IMR-90 (cell line): ENCODE measurements at regions not wholly inside any gene's neighbourhood (a gene's known extent, or its start where the extent isn't known, plus 50 kb on each side); places are given as distances from the start of the nearest gene placed in this dataset.

Source experiments
- ATAC-seq: fragments of 200-7000 bp; cut with Tn5 transposase; 2 replicates; pipeline ENCODE4 v1.9.1; 2020; ENCODE audit warnings: low read depth, mild to moderate bottlenecking, moderate library complexity
- BruUV-seq: library from RNA; stranded (reverse); fragments of 400-500 nt; replicated peaks from 2 replicates; lab custom pipeline; 2021; lab: Mats Ljungman, UMichigan
- CTCF ChIA-PET: fragments of 300-600 bp; formaldehyde crosslinking; extraction: SDS; loops from one replicate; lab custom pipeline; 2021; ENCODE audit warnings: antibody characterized with exemption; lab: Yijun Ruan, JAX
- POLR2A ChIA-PET: fragments of 300-600 bp; sonication (Branson Sonifier 250); formaldehyde crosslinking; loops from one replicate; lab custom pipeline; 2022; ENCODE audit warnings: antibody characterized with exemption; ENCODE audit not compliant: unreplicated experiment; lab: Charles Lee
- DNase-seq: peaks from one replicate; pipeline ENCODE4 v3.0.0; 2013
- H2AFZ ChIP-seq: replicated peaks from 2 replicates; pipeline ENCODE3; 2013; ENCODE audit warnings: low read length, mild to moderate bottlenecking; ENCODE audit not compliant: poor library complexity
- H2AK5ac ChIP-seq: 2 replicates; pipeline ENCODE4 v1.6.1; 2013; ENCODE audit warnings: low read depth, low read length, inconsistent platforms
- H2AK9ac ChIP-seq: replicated peaks from 2 replicates; pipeline ENCODE3; 2013; ENCODE audit warnings: mild to moderate bottlenecking, low read depth, low read length, moderate library complexity; ENCODE audit not compliant: poor library complexity
- H2BK120ac ChIP-seq: 2 replicates; pipeline ENCODE4 v1.6.1; 2013; ENCODE audit warnings: low read depth, low read length, inconsistent platforms
- H2BK15ac ChIP-seq: 3 replicates; pipeline ENCODE4 v1.6.1; 2013; ENCODE audit warnings: low read depth, low read length, inconsistent platforms
- H2BK20ac ChIP-seq: 2 replicates; pipeline ENCODE4 v1.6.1; 2013; ENCODE audit warnings: low read depth, mild to moderate bottlenecking, inconsistent platforms, low read length, moderate library complexity
- H2BK5ac ChIP-seq: 2 replicates; pipeline ENCODE4 v1.6.1; 2013; ENCODE audit warnings: mild to moderate bottlenecking, low read depth, low read length, inconsistent platforms; ENCODE audit not compliant: poor library complexity, severe bottlenecking
- H3K14ac ChIP-seq: replicated peaks from 2 replicates; pipeline ENCODE4 v1.6.1; 2013; ENCODE audit warnings: low read depth, low read length, inconsistent platforms
- H3K18ac ChIP-seq: 2 replicates; pipeline ENCODE4 v1.6.1; 2013; ENCODE audit warnings: low read depth, low read length, control low read depth
- H3K23ac ChIP-seq: 2 replicates; pipeline ENCODE4 v1.6.1; 2013; ENCODE audit warnings: low read depth, low read length, inconsistent platforms
- H3K27ac ChIP-seq: 2 replicates; pipeline ENCODE4 v1.5.1; 2013; ENCODE audit warnings: mild to moderate bottlenecking, control low read depth, low read length; ENCODE audit not compliant: insufficient read depth
- H3K27me3 ChIP-seq: 2 replicates; pipeline ENCODE4 v1.6.1; 2013; ENCODE audit warnings: low read length; ENCODE audit not compliant: control insufficient read depth, insufficient read depth
- H3K36me3 ChIP-seq: 2 replicates; pipeline ENCODE4 v1.6.1; 2013; ENCODE audit warnings: low read length, mixed read lengths; ENCODE audit not compliant: control insufficient read depth, insufficient read depth
- H3K4ac ChIP-seq: 2 replicates; pipeline ENCODE4 v1.6.1; 2013; ENCODE audit warnings: low read depth, low read length, inconsistent platforms
- H3K4me1 ChIP-seq: 2 replicates; pipeline ENCODE4 v1.6.1; 2013; ENCODE audit warnings: low read length, mixed read lengths; ENCODE audit not compliant: control insufficient read depth, insufficient read depth
- H3K4me2 ChIP-seq: 2 replicates; pipeline ENCODE4 v1.6.1; 2013; ENCODE audit warnings: low read depth, mild to moderate bottlenecking, control low read depth, low read length, moderate library complexity
- H3K4me3 ChIP-seq: 2 replicates; pipeline ENCODE4 v1.5.1; 2013; ENCODE audit warnings: low read depth, mild to moderate bottlenecking, control low read depth, low read length, moderate library complexity; ENCODE audit not compliant: insufficient read depth
- H3K56ac ChIP-seq: 2 replicates; pipeline ENCODE4 v1.6.1; 2013; ENCODE audit warnings: low read length, inconsistent platforms; ENCODE audit not compliant: insufficient read depth; ENCODE audit errors: extremely low read depth
- H3K79me1 ChIP-seq, 2 experiments: 2 replicates each; pipeline ENCODE4 v1.6.1; 2013; ENCODE audit warnings: low read length in 2 of 2, inconsistent platforms in 1 of 2, low read depth in 1 of 2
- H3K9ac ChIP-seq: 2 replicates; pipeline ENCODE4 v1.6.1; 2013; ENCODE audit warnings: low read depth, low read length, control low read depth
- H3K9me1 ChIP-seq: 2 replicates; pipeline ENCODE4 v1.6.1; 2013; ENCODE audit warnings: low read length, inconsistent platforms; ENCODE audit not compliant: insufficient read depth
- H3K9me3 ChIP-seq: 2 replicates; pipeline ENCODE4 v1.6.1; 2013; ENCODE audit warnings: low read length; ENCODE audit not compliant: control insufficient read depth, insufficient read depth
- H4K20me1 ChIP-seq: 2 replicates; pipeline ENCODE4 v1.6.1; 2013; ENCODE audit warnings: low read length, inconsistent platforms; ENCODE audit not compliant: insufficient read depth
- H4K5ac ChIP-seq: 2 replicates; pipeline ENCODE4 v1.6.1; 2013; ENCODE audit warnings: mild to moderate bottlenecking, low read depth, low read length, control low read depth
- H4K8ac ChIP-seq, 2 experiments: 2 replicates each; pipeline ENCODE4 v1.6.1; 2013; ENCODE audit warnings: low read depth in 2 of 2, low read length in 2 of 2, control low read depth in 1 of 2, inconsistent platforms in 1 of 2
- H4K91ac ChIP-seq: 2 replicates; pipeline ENCODE4 v1.6.1; 2013; ENCODE audit warnings: low read depth, low read length, inconsistent platforms; ENCODE audit not compliant: insufficient read depth
- MAFK ChIP-seq: IDR thresholded peaks from 2 replicates; pipeline ENCODE4 v1.6.1; 2012; ENCODE audit warnings: low read depth, low read length, improper control_type of control experiment
- NFE2L2 ChIP-seq: fragments of 150-350 bp; IDR thresholded peaks from 2 replicates; pipeline ENCODE4 v1.6.1; 2016; ENCODE audit warnings: low read depth, mild to moderate bottlenecking, low read length
- RAD21 ChIP-seq: IDR thresholded peaks from 2 replicates; pipeline ENCODE4 v1.6.1; 2012; ENCODE audit warnings: low read length, improper control_type of control experiment
- RCOR1 ChIP-seq: IDR thresholded peaks from 2 replicates; pipeline ENCODE4 v1.6.1; 2012; ENCODE audit warnings: mild to moderate bottlenecking, low read length, improper control_type of control experiment; ENCODE audit not compliant: insufficient replicate concordance
- SMC3 ChIP-seq: fragments of 150-350 bp; IDR thresholded peaks from 2 replicates; pipeline ENCODE4 v1.6.1; 2016; ENCODE audit warnings: low read depth, mild to moderate bottlenecking, antibody characterized with exemption, low read length, moderate library complexity
- WGBS, 2 experiments: methylation state at CpG; one replicate each; pipeline versions ENCODE4 v1.1.5 to v1.1.7; 2013; ENCODE audit warnings: missing lambda C conversion rate in 2 of 2; ENCODE audit not compliant: insufficient read length in 1 of 2; ENCODE audit errors: extremely low coverage in 2 of 2; 5-methylcytosine and 5-hydroxymethylcytosine counted together
- dilution Hi-C: fragments of 300-500 bp; cut with HindIII; formaldehyde crosslinking; loops from one replicate; pipeline ENCODE4 v1.14.3; 2018; ENCODE audit warnings: low sequenced_read_pairs; ENCODE audit not compliant: unreplicated experiment
- in situ Hi-C: fragments of 300-500 bp; cut with MboI; formaldehyde crosslinking; loops from 3 replicates; pipeline ENCODE4 v1.14.3; 2019; ENCODE audit warnings: low sequenced_read_pairs, inconsistent platforms, mixed read lengths
- intact Hi-C: fragments of 100-400 bp; cut with micrococcal nuclease; formaldehyde crosslinking; loops from 2 replicates; pipeline ENCODE4 v1.10.0; 2022
- TF ChIP-seq, protein P1 (sequence below): fragments of 150-350 bp; IDR thresholded peaks from 2 replicates; pipeline ENCODE4 v1.6.1; 2017; ENCODE audit warnings: mild to moderate bottlenecking, antibody characterized with exemption, low read length, low read depth
- TF ChIP-seq, protein P2 (sequence below): conservative IDR thresholded peaks from 2 replicates; pipeline ENCODE4 v1.5.1; 2012; ENCODE audit warnings: mild to moderate bottlenecking, low read depth, low read length, improper control_type of control experiment
- TF ChIP-seq, protein P3 (sequence below): fragments of 150-350 bp; IDR thresholded peaks from 2 replicates; pipeline ENCODE4 v1.6.1; 2016; ENCODE audit warnings: low read depth, mild to moderate bottlenecking, low read length, moderate library complexity, borderline replicate concordance

DNA sequence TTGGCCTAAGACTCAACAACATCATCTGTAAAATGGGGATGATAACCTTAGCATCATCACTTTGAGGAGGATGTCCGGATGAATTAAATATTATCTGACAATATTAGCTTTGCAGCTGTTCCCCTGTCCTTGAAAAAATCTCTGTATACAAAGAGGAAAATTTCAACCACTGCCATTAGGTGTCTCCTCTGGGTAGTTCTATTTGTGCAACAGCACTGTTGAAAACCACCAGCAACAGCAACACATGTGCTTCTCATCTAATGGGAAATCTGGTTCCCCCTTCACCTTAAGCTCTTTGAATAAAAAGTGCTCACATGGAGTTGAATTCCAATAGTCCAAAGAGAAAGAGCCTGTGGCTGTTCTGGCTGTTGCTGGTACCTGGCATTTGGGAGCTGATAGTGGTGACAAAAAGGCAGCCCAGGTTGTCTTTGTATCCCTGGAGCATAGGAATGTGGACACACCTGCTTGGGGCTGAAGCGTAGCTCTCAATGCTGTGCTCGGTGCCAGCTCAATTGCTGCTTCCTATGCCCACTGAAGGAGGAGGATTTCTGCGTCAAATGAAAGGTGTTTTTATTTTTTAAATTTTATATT, 322.1 kb upstream of the MSX2 start:
- Histone ChIP-seq H3K36me3 (no peaks in the 10 kb centered on the region), H3K79me1 (no peaks in the 10 kb centered on the region), H3K27ac (no peak overlapping the region), H3K56ac (no peak overlapping the region), H3K23ac (no peak overlapping the region), H4K91ac (no peak overlapping the region), H2BK5ac (no peak overlapping the region), H3K4me3 (no peak overlapping the region), H2AFZ (no peak overlapping the region), H2BK120ac (no peak overlapping the region), H3K4me1 (no peaks in the 10 kb centered on the region), H3K4ac (no peak overlapping the region), H3K9me1 (no peaks in the 10 kb centered on the region), H3K9me3 (no peaks in the 10 kb centered on the region), H4K5ac (no peak overlapping the region), H2AK9ac (no peak overlapping the region), H3K18ac (no peak overlapping the region), H3K27me3 (peaks cover 26% of the 10 kb centered on the region), H3K9ac (no peak overlapping the region), H2AK5ac (no peak overlapping the region), H3K4me2 (no peak overlapping the region), H2BK20ac (no peak overlapping the region), H2BK15ac (no peak overlapping the region), H3K14ac (no peak overlapping the region), H4K8ac (no peak overlapping the region), H4K20me1 (no peaks in the 10 kb centered on the region)
- ATAC-seq (no peak), DNase-seq (no peak)
- dilution Hi-C loops, result no loop called here
- ChIA-PET CTCF (interaction anchor here (0.6 to 1.9 kb wide), 3 partner anchors 9 to 19 kb away, joined by 3 to 7 read pairs (median 3); no protein-coding TSS in a partner anchor), POLR2A (no interaction called here)
- no CpG with 5 or more reads among the region's 4 CpGs for WGBS, 2 experiments
- intact Hi-C loops, result no loop called here
- TF ChIP-seq, protein P1, sequence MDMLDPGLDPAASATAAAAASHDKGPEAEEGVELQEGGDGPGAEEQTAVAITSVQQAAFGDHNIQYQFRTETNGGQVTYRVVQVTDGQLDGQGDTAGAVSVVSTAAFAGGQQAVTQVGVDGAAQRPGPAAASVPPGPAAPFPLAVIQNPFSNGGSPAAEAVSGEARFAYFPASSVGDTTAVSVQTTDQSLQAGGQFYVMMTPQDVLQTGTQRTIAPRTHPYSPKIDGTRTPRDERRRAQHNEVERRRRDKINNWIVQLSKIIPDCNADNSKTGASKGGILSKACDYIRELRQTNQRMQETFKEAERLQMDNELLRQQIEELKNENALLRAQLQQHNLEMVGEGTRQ, result no peak
- TF ChIP-seq, protein P2, sequence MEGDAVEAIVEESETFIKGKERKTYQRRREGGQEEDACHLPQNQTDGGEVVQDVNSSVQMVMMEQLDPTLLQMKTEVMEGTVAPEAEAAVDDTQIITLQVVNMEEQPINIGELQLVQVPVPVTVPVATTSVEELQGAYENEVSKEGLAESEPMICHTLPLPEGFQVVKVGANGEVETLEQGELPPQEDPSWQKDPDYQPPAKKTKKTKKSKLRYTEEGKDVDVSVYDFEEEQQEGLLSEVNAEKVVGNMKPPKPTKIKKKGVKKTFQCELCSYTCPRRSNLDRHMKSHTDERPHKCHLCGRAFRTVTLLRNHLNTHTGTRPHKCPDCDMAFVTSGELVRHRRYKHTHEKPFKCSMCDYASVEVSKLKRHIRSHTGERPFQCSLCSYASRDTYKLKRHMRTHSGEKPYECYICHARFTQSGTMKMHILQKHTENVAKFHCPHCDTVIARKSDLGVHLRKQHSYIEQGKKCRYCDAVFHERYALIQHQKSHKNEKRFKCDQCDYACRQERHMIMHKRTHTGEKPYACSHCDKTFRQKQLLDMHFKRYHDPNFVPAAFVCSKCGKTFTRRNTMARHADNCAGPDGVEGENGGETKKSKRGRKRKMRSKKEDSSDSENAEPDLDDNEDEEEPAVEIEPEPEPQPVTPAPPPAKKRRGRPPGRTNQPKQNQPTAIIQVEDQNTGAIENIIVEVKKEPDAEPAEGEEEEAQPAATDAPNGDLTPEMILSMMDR, result no peak
- TF ChIP-seq MAFK (no peak), RAD21 (no peak), SMC3 (no peak), RCOR1 (no peak), NFE2L2 (no peak)
- TF ChIP-seq, protein P3, sequence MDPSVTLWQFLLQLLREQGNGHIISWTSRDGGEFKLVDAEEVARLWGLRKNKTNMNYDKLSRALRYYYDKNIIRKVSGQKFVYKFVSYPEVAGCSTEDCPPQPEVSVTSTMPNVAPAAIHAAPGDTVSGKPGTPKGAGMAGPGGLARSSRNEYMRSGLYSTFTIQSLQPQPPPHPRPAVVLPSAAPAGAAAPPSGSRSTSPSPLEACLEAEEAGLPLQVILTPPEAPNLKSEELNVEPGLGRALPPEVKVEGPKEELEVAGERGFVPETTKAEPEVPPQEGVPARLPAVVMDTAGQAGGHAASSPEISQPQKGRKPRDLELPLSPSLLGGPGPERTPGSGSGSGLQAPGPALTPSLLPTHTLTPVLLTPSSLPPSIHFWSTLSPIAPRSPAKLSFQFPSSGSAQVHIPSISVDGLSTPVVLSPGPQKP, result no peak
- in situ Hi-C loops, result loop anchor here (25.0 kb wide), 1 partner anchor 335 kb away; no protein-coding TSS in a partner anchor
- BruUV-seq, result no TSS peak
